ENCODE measurements at regions not wholly inside any gene's neighbourhood (a gene's known extent, or its start where the extent isn't known, plus 50 kb on each side); places are given as distances from the start of the nearest gene placed in this dataset.
"Not testable (repeated sequence)": the region's sequence is repeated elsewhere in the genome, so short reads cannot be mapped to it uniquely, and the experiment has no call there.

GRCh38 chr11:90434858-90435257 lies 212.0 kb upstream of the CHORDC1 start:
- intact Hi-C loops (cut with DNase I; ENCODE audit: low total_unique reads), result no loop called here
- no peaks in the 10 kb centered on the region for H3K36me3 ChIP-seq
- no peak for TF ChIP-seq CTCF (IDR thresholded peaks at IDR 0.05)
- TF ChIP-seq POLR2A (IDR thresholded peaks at IDR 0.05), result no peak
- no peaks in the 10 kb centered on the region for H3K4me1 ChIP-seq
- H3K27ac ChIP-seq, result no peak overlapping the region
- H3K4me3 ChIP-seq, result no peak overlapping the region
- DNase-seq, result no peak
- H3K9me3 ChIP-seq, result no peaks in the 10 kb centered on the region
- no peaks in the 10 kb centered on the region for H3K27me3 ChIP-seq

GRCh38 chr11:90428836-90429235 lies 206.0 kb upstream of the CHORDC1 start:
- Histone ChIP-seq H3K9me3 (no peaks in the 10 kb centered on the region), H3K36me3 (no peaks in the 10 kb centered on the region), H3K27ac (no peak overlapping the region), H3K27me3 (no peaks in the 10 kb centered on the region), H3K4me1 (no peaks in the 10 kb centered on the region), H3K4me3 (no peak overlapping the region)
- intact Hi-C loops (cut with DNase I; ENCODE audit: low total_unique reads), result no loop called here
- no peak for DNase-seq
- TF ChIP-seq POLR2A (IDR thresholded peaks at IDR 0.05), result no peak
- no peak for TF ChIP-seq CTCF (IDR thresholded peaks at IDR 0.05)

GRCh38 chr11:90426442-90426841 lies 203.6 kb upstream of the CHORDC1 start:
- Histone ChIP-seq H3K4me1 (no peaks in the 10 kb centered on the region), H3K27ac (no peak overlapping the region), H3K4me3 (no peak overlapping the region), H3K27me3 (no peaks in the 10 kb centered on the region), H3K9me3 (no peaks in the 10 kb centered on the region), H3K36me3 (no peaks in the 10 kb centered on the region)
- intact Hi-C loops (cut with DNase I; ENCODE audit: low total_unique reads), result no loop called here
- TF ChIP-seq POLR2A (IDR thresholded peaks at IDR 0.05) (no peak), CTCF (IDR thresholded peaks at IDR 0.05) (no peak)
- no peak for DNase-seq

GRCh38 chr11:90423378-90423777 lies 200.5 kb upstream of the CHORDC1 start:
- Histone ChIP-seq H3K4me3 (no peak overlapping the region), H3K36me3 (no peaks in the 10 kb centered on the region), H3K4me1 (no peaks in the 10 kb centered on the region), H3K27ac (no peak overlapping the region), H3K9me3 (no peaks in the 10 kb centered on the region), H3K27me3 (no peaks in the 10 kb centered on the region)
- intact Hi-C loops (cut with DNase I; ENCODE audit: low total_unique reads), result no loop called here
- no peak for TF ChIP-seq CTCF (IDR thresholded peaks at IDR 0.05)
- TF ChIP-seq POLR2A (IDR thresholded peaks at IDR 0.05), result no peak
- DNase-seq, result no peak

GRCh38 chr11:90422787-90423186 lies 199.9 kb upstream of the CHORDC1 start:
- intact Hi-C loops (cut with DNase I; ENCODE audit: low total_unique reads); H3K36me3 ChIP-seq; DNase-seq; H3K4me3 ChIP-seq; H3K9me3 ChIP-seq; H3K27me3 ChIP-seq; H3K4me1 ChIP-seq; H3K27ac ChIP-seq: not testable (repeated sequence)

- no peak overlapping the region for H3K4me3 ChIP-seq
- no peaks in the 10 kb centered on the region for H3K27me3 ChIP-seq
- intact Hi-C loops (cut with DNase I; ENCODE audit: low total_unique reads), result no loop called here
- no peaks in the 10 kb centered on the region for H3K36me3 ChIP-seq
- TF ChIP-seq CTCF (IDR thresholded peaks at IDR 0.05), result no peak
- no peak for TF ChIP-seq POLR2A (IDR thresholded peaks at IDR 0.05)
- H3K27ac ChIP-seq, result no peak overlapping the region
- no peak for DNase-seq
- no peaks in the 10 kb centered on the region for H3K4me1 ChIP-seq
- H3K9me3 ChIP-seq, result no peaks in the 10 kb centered on the region
These were observed 191.4 kb upstream of the CHORDC1 start for GRCh38 chr11:90414221-90414620.
